HG02610 (cell line): ENCODE measurements at regions not wholly inside any gene's neighbourhood (a gene's known extent, or its start where the extent isn't known, plus 50 kb on each side); places are given as distances from the start of the nearest gene placed in this dataset.
"Not testable (repeated sequence)": the region's sequence is repeated elsewhere in the genome, so short reads cannot be mapped to it uniquely, and the experiment has no call there.

Experiments used
- ATAC-seq: cut with Tn5 transposase; IDR thresholded peaks from one replicate; pipeline ENCODE4 v1.9.1; 2021; ENCODE audit warnings: mild to moderate bottlenecking, moderate library complexity; ENCODE audit not compliant: unreplicated experiment

GRCh38 chr5:127210042-127210441, 80.6 kb upstream of the MEGF10 start:
- no peak for ATAC-seq

- ATAC-seq: no peak
Measured at GRCh38 chr5:127213231-127213630, 77.4 kb upstream of the MEGF10 start.

GRCh38 chr5:127216143-127216542, 74.5 kb upstream of the MEGF10 start:
- ATAC-seq: no peak

- ATAC-seq: no peak
Measured at GRCh38 chr5:127216898-127217675, 73.5 kb upstream of the MEGF10 start.

- not testable (repeated sequence) for ATAC-seq
Measured at GRCh38 chr5:127221936-127222335, 68.7 kb upstream of the MEGF10 start.

- ATAC-seq: peak; percentile 91
Measured at GRCh38 chr5:127222571-127223156, 67.9 kb upstream of the MEGF10 start.

- no peak for ATAC-seq
Measured at GRCh38 chr5:127223256-127223974, 67.2 kb upstream of the MEGF10 start.

GRCh38 chr5:127227881-127228280, 62.7 kb upstream of the MEGF10 start:
- no peak for ATAC-seq

- ATAC-seq: no peak
Measured at GRCh38 chr5:127228540-127229184, 61.9 kb upstream of the MEGF10 start.

- peak; percentile 84 for ATAC-seq
Measured at GRCh38 chr5:127229185-127229889, 61.3 kb upstream of the MEGF10 start.

- no peak for ATAC-seq
Measured at GRCh38 chr5:127231118-127231517, 59.5 kb upstream of the MEGF10 start.

- ATAC-seq: no peak
Measured at GRCh38 chr5:127233590-127233989, 57.0 kb upstream of the MEGF10 start.

GRCh38 chr5:127235136-127235535, 55.5 kb upstream of the MEGF10 start:
- ATAC-seq: no peak

- no peak for ATAC-seq
Measured at GRCh38 chr5:127236254-127236653, 54.3 kb upstream of the MEGF10 start.
